NCI-H2081 treated with DMSO at 0.1 percent for 48 hours (cell line): ENCODE measurements at regions not wholly inside any gene's neighbourhood (a gene's known extent, or its start where the extent isn't known, plus 50 kb on each side); places are given as distances from the start of the nearest gene placed in this dataset.

Source experiments
- DNase-seq: peaks from one replicate; lab custom pipeline; 2025; lab: John Stamatoyannopoulos, UW

DNA sequence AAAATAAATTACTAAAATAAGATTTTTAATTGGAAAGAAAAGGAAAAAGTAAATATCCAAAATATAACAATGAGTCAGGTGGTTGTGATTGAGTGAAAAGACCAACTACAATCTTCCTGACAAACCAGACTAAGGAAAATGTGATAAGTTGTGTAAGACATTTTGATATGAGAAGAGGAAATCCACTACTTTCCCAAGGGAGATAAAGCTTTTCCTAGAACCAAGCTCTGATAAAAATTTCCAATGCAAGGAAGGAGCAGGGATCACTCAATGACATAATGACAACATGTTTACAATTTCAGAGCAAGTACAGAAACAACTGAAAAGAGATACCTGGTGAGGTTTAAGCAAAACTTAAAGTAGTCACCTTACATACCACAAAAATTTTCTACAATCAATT, 305.1 kb upstream of the RASGEF1B start:
- DNase-seq, result no peak

DNA sequence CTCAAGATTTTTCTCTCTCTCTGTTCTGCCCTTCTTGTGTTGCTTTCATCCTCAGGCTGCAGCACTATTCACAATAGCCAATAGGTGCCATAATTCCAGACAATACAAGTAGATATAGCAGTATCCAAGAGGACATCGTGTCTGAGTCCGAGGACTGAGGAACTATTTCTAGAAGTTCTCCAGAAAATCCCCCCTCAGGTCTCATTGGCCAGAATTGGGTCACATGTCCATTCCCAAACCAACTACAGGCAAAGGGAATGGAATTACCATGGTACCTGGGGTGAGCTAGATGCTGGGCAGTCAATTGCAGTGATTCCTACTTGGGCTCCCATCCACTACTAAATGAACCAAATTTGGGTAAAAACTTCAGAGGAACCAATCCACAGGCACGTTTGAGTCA, 301.9 kb upstream of the RASGEF1B start:
- DNase-seq, result no peak

DNA sequence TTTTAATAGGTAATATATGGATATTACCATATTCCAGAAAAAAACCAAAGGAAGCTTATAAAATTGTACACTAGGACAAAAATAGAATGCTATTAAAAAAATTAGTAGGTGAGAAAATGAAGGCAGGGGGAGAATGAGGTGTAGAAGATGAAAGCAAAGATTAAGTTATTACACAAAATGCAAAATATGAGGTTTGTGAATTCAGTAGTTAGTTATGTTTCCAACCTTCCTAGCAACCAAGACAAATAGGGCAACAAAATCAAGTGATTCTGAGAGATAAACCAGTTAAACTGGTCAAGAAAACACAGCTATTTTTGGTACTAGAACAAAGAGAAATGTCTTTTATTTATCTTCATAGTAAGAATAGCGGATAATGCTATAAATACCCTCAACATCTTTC, 300.0 kb upstream of the RASGEF1B start:
- no peak for DNase-seq

DNA sequence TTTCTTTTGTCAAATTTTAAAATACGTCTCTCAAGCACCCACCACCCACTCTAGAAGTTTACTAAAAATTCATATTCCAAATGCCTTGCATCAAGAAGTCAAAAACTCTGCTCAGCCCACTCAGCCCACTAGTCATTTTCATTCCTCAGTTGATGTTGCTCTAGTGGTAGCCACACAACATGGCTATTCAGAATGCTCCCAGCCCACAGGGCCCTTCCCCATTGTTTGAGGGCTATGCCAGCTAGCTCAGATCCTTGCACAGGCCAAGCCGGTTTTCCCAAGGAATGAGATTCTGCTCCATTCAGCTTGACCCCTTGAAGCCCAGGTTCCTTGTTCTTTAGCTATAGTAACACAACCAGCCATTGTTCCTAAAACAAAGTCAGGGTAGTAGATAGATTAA, 297.5 kb upstream of the RASGEF1B start:
- no peak for DNase-seq

DNA sequence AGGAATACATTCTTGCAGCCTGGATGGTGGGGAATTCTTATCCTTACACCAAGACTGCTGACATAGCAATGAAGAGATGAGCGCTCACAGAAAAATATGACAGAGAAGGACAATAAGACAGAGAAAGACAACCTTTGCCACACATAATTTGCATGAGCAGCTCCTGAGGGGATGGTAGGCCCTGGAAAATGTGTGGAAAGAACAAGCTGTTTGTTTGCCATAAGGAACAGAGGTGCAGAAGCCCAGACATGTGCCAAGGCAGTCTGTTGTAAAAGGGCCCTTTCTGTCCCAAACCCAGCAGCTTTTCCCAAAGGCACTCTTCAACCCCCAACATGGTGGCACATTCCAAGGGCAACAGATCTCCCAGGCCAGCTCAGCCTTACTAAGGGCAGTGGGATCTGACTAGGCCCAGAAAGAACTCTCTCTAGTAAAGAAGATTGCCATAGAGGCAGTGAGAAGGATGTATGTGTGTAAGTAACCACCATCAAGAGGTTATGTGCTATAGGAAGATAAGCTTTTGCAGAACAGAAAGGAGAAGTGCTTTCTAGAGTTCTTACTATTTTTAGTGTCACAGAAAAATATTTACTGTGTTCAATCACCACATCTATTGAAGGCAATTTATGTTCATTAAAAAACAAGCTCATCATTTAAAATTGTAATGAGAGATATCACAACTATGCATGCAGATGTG, 287.0 kb upstream of the RASGEF1B start:
- no peak for DNase-seq

DNA sequence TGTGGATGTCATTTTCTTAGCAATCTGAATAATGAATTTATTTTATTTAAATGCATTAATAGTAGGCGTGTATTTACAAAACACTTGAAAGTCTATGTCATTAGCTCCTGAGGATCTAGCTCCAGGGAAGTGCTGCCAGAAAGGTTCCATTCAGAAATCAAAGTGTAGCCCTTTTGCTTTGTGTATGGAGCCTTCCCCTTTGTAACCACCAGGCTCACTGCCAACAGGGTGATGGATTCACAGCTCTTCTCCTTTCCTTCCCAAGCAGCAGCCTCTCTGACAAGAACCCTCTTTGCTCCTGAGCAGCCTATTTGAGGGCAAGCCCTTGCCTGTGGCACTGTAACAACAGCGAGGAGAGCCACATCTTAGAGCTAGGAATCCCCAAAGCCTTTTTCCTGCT, 286.0 kb upstream of the RASGEF1B start:
- no peak for DNase-seq

DNA sequence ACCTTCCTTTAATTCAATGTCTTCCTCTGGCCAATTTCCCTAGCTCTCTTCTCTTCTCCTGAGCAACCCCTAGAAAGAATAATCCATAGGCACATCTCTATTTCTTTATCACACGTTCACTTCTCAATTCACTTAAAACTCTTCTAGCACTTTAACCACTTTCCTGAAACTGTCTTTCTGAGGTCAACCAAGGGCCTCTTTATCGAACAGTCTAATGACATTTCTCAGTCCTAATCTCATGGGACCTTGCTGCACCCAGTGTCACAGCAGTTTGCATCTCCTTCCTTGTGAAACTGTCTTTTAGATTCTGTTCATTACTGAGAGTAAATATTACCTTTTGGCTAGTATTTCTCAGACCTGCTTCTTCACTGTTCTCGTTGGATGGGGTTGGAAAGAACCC, 285.3 kb upstream of the RASGEF1B start:
- no peak for DNase-seq

DNA sequence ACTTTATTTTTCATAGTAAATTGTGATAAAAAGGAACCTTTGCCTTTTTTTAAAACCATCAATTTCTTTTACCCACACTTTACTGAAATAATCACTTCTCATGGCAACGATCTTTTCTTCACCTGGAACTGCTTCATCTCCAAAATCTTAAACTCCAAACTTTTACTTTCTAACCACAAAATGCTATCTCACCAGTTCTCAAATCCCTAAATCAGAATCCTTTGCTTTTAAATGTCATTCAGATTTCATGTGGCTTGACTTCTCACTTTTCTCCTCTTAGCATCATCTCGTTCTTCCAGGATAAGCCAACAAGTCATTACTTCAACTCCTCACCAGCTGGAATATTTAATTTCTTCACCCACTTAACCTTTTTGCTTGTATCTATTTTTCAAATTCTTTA, 284.3 kb upstream of the RASGEF1B start:
- no peak for DNase-seq

DNA sequence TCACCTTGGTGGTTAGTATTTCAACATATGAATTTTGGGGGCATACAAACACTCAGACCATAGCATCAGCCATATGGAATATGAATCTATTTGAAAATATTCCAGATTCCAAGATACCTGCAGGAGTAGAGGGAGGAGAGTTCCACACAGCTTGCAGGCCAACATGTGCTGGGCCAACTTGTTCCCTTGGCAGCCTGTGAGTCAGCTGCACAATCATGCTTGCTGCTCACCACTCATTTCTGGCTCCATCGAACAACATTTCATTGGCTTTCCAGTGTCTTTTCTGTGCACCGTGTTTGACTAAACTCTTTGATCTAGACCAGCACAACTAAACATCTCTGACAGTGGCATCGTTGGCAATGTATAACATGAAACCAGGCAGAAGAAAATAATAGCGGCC, 282.5 kb upstream of the RASGEF1B start:
- no peak for DNase-seq

DNA sequence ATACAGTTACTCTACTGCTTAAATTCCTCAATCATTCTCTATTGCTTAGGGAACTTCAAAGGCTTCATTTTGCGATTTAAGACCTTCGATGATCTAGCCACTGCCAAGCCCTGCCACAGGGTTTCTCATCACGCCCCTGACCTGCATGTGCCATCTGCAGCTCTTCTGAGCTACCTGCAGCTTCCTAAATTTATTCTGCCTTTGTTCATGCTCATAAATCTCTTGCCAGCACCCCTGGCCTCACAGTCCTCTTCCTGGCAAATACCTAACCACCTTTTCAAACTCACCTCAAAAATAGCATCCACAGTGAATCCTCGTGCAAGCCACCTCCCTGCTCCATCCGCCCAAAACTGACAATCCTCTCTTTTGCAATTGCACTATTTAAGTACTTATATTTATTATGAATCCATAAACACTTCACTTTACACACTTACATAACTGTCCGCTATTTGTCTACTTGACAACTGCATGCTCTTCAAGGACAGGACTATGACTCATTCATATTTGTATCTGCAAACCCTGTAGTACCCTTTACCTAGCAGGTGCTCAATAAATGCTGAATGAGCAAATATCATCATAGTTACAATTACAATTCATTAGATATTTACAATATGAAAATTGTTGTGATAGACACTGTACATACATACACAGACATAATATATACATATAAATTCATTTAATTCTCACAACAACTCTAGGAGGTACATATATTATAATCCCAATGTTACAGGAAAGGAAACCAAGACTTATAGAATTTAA, 280.0 kb upstream of the RASGEF1B start:
- DNase-seq, result no peak

DNA sequence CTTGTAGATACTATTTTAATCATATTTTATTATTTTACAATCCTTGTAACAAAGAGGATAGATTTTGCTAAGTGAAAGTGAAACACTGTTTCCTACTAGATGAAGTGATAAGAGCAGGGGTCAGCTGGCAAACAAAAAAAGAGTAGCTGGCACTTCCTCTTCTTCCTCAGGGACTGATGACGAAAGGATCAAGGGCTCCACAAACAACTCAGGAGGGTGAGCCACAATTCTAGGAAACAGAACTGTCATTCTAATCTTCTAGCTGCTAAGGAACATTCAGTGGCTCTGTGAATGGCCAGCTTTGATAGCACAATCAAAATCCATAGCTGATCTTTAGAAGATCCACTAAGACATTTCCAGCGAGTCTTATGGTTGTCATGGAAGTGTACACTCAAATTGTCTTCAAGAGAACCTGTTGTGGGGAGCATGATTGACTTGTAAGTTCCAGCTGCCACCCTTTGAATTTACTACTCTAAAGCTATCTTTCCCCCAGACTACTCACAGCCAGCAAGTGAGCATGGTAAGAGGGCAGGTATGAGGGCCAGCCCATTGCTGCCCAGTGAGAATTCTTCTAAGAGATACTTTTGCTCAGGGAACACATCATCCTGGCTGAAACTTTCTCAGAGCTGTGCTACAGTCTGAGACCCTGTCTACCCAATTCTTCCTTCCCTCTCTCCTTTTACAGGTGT, 275.7 kb upstream of the RASGEF1B start:
- DNase-seq, result no peak

DNA sequence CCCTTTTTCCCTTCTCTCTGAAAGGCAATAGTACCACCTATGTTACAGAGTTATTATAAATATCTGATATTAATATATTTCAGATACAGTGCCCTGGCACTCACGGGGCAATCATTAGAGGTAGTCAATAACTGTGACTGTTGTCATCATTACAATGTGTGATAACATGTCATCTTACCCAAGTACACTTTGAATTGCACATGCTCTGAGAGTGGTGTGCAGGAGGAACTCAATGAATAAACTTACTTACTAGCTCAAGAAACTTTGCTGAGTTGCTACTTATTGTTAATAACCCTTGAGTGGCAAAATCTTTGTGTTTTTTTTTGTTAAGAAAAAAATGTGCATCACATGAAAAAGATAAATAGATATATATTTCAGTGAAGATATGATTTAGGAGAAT, 275.1 kb upstream of the RASGEF1B start:
- DNase-seq, result no peak

DNA sequence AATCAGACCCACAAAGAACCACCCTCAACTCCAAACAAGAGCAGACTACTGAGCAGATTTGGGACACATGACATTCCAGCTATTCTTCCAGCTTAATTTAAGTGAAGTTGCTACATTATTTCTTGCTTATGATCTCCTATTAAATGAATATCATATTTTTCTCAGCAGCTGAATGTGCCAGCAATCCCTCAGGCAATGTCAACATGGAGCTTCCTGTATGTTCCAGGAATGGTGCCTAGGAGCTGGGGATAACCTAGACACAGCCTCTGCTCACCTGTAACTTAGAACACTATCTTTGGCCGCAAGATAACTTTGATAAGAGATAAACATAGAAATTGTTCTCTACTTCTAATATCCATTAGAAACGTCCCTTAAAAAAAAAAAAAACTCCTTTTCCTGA, 274.4 kb upstream of the RASGEF1B start:
- DNase-seq, result no peak

DNA sequence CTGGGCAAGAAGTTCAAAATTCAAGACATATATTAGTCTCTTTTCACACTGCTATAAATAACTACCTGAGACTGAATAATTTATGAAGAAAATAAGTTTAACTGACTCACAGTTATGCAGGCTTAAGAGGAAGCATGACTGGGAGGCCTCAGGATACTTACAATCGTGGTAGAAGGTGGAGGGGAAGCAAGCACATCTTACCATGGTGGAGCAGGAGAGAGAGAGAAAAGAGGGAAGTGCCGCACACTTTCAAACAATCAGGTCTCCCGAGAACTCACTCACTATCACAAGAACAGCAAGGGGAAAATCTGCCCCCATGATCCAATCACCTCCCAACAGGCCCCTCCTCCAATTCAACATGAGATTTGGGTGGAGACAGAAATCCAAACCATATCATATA, 273.3 kb upstream of the RASGEF1B start:
- no peak for DNase-seq

DNA sequence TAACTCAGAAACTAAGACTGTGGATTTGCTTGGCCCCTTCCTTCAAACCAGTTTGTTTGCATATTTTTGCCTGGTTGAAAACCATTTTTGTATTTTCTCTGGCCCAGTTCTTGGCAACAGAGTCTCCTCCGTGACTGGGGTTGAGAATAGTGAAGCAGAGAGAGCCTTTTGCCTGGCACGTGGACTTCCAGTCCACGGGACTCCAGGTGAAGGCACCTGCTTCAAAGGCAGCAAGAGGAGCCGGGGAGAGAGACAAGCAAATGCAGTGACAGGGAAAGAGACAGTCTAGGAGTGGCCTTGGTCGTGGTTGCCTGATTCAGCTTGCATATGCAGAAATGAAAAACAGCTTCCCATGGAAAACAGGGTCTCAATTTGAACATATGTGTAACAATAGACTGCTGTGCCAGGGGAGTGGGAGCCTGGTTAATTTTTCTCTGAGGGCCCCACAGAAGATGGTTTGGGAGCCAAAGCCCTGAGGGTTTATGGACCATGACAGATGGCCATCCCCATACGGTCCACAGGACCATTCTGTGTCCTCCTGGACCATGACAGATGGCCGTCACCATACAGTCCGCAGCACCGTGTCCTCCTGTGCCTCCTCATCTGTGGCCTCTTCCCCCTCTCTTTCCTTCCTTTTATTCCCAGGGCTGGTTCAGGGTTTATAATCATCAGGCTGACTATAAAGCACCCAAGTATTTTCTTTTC, 272.2 kb upstream of the RASGEF1B start:
- DNase-seq, result no peak

DNA sequence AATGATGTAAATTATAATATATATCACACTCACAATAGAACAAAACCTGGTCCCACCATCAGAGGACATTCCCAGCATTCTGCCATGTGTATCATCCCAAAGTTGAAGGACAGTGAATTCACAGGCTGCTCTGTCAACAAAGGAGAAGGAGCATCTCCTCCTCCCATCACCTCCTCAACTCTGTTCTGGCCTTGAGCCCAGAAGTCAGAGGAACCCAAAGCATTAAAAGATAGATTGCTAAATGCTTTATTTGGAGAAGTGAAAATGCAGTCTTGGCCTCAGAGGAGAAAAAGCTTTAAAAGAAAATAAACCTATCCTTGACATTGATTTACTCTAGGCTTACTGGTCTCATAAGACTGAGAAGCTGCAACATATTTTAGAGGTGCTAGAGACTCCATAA, 268.8 kb upstream of the RASGEF1B start:
- no peak for DNase-seq

DNA sequence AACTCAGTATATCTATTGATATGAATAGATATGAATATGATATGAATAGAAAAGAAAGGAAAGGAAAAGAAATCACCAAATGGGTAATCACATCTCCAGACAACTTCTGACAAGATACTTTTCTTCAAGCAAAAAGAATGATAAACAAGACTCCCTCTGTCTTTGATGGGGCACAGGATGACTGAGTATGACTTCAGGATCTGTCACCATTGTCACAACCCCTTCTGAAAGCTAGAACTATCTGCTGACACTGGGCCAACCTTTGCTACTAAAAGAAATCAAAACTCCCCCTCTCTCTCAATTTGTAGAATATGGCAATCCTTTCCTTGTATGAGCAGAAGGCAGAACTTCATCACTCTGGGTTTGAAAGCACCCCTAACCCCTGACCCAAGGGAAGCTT, 267.2 kb upstream of the RASGEF1B start:
- no peak for DNase-seq

DNA sequence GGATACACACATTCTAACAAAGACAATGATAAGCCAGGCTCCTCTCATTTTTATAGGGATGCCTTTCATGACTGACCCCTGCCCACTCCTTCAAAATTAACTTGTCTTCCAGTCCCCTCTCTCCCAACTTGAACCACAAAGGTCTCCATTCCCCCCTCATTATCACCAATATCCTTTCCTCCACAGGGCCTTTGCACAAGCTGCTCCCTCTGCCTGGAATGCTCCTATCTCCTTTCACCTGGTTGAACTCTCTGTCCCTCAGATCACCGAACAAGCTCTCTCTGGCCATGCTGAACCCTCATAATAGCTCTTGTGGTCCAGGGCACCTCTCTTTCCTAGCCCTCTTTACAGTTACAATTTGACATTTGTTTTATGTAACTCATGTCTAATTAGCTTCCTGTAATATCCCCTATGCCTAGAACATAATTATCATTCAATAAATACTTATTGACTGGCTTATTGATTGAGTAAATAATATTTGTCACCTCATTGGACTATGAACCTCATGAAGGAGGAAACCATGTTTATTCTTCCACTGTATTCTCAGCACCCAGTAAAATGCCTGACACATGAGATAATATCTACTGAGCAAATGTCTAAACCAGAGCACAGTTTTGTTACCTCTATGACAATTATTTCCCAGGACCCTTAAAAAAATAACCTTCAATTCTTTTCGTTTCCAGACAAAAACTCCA, 266.3 kb upstream of the RASGEF1B start:
- no peak for DNase-seq

DNA sequence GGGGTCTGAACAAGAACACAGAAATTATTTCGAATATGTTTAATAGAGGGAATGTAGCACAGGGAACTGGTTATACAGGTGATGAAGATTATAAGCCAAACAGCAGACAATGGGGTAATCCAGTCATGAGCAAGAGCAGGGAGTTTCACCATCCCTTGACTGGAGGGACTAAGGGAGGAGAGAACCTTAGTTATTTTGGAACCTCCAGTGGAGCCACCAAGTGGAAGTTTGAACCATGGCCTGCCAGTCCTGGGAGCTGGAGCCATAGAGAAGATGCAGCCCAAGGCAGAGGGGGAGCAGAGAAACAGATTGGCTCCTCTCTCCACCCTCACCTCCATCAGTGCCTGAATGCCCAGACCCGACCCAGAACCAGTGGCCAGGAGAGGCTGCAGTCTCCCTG, 264.6 kb upstream of the RASGEF1B start:
- no peak for DNase-seq

DNA sequence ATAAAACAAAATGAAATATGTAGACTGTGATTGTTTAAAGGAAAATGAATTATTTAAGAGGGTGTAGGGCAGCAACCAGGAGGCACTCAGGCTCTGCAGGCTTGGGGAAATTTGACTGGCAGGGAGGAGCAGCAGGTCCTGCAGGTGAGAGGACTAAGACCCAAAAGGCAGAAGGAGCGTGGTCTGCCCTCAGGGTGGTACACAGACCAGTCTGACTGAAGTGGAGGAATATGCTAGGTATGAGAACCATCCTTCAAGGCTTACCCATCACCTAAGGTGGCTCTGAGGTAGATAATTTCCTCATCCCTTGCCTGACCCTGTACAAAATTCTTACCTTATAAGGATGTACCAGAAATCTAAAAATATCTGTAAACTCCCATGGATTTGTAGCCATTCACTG, 261.3 kb upstream of the RASGEF1B start:
- DNase-seq, result no peak

DNA sequence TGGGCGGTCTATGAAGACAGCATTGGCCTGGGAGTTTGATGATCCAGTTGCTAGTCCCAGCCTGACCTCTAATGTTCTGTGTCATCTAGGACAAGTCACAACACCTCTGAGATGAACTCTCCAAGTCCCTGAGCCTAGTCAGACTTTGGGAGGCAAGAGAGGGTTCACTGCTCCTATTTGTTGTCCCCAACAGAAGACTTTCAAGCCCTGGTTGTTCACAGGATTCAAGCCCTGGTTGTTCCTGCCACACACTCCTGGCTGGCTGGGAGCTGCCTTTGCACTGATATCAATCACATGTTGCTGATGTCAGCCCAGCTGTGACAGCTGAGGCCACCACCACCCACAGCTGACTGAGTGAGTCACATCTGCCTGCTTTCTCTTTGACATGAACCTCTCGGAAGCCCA, 253.2 kb upstream of the RASGEF1B start:
- DNase-seq, result no peak

DNA sequence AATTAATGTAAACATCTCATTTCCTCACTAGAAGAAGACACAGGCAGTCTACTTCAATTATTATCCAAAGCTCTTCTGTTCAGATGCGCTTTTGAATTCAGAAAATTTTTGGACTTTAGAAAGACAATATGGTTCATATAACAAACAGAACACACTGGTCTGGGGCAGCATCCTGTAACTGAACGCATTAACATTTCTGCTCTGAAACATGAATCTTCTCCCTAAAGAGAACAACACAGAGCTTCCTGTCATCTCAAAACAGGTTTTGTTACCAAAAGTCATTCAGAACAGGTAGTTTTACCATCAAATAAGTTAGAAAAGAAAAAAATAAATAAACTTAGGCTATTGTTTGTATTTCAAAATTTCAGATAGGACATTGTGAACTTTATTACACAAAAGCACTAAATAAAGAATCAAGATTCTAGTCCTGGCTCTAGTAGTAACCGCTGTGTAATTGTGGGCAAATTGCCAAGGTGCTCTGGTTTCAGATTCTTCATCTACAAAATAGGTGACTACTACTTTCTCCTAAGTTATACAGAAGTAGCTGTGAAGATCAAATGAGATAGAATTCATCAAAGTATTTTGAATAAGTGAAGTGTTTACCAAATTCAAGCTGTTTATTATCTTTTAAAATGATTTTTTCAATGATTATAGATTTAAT, 252.3 kb upstream of the RASGEF1B start:
- DNase-seq, result no peak
